ENCODE measurements at regions not wholly inside any gene's neighbourhood (a gene's known extent, or its start where the extent isn't known, plus 50 kb on each side); places are given as distances from the start of the nearest gene placed in this dataset.

- Histone ChIP-seq H3K4me3 (ENCODE audit: low read length in 3 of 3) (no peak overlapping the region), H3K9me3 (ENCODE audit: control insufficient read depth in 3 of 3, low read length in 3 of 3) (peaks cover 0 to 6% (median 2%) of the 10 kb centered on the region in 3 donors), H3K27ac (ENCODE audit: low read depth, low read length) (no peak overlapping the region), H3K36me3 (ENCODE audit: control insufficient read depth in 3 of 3, insufficient read depth in 3 of 3, low read length in 3 of 3) (no peaks in the 10 kb centered on the region), H3K27me3 (ENCODE audit: control insufficient read depth in 3 of 3, insufficient read depth in 3 of 3, low read length in 3 of 3) (peaks cover 7 to 22% (median 15%) of the 10 kb centered on the region in 3 donors), H3K9ac (ENCODE audit: low read depth in 1 of 3, low read length in 3 of 3) (no peak overlapping the region), H3K4me1 (ENCODE audit: control insufficient read depth in 3 of 3, insufficient read depth in 3 of 3, low read length in 3 of 3) (peaks cover 12 to 21% (median 13%) of the 10 kb centered on the region in 3 donors)
These were observed 92.1 kb downstream of the FOXL3 start for GRCh38 chr7:382043-382400.

GRCh38 chr7:386385-386784 lies 96.4 kb downstream of the FOXL3 start:
- Histone ChIP-seq H3K27me3 (ENCODE audit: control insufficient read depth in 3 of 3, insufficient read depth in 3 of 3, low read length in 3 of 3) (peaks cover 0 to 15% (median 12%) of the 10 kb centered on the region in 3 donors), H3K9me3 (ENCODE audit: control insufficient read depth in 3 of 3, low read length in 3 of 3) (peaks cover 0 to 6% (median 2%) of the 10 kb centered on the region in 3 donors), H3K36me3 (ENCODE audit: control insufficient read depth in 3 of 3, insufficient read depth in 3 of 3, low read length in 3 of 3) (no peaks in the 10 kb centered on the region), H3K4me3 (ENCODE audit: low read length in 3 of 3) (no peak overlapping the region), H3K9ac (ENCODE audit: low read depth in 1 of 3, low read length in 3 of 3) (no peak overlapping the region), H3K27ac (ENCODE audit: low read depth, low read length) (no peak overlapping the region), H3K4me1 (ENCODE audit: control insufficient read depth in 3 of 3, insufficient read depth in 3 of 3, low read length in 3 of 3) (no peaks in the 10 kb centered on the region)

- Histone ChIP-seq H3K27ac (ENCODE audit: low read depth, low read length) (no peak overlapping the region), H3K27me3 (ENCODE audit: control insufficient read depth in 3 of 3, insufficient read depth in 3 of 3, low read length in 3 of 3) (peaks cover 0 to 15% (median 11%) of the 10 kb centered on the region in 3 donors), H3K4me3 (ENCODE audit: low read length in 3 of 3) (no peak overlapping the region), H3K36me3 (ENCODE audit: control insufficient read depth in 3 of 3, insufficient read depth in 3 of 3, low read length in 3 of 3) (no peaks in the 10 kb centered on the region), H3K9me3 (ENCODE audit: control insufficient read depth in 3 of 3, low read length in 3 of 3) (peaks cover 0 to 6% (median 2%) of the 10 kb centered on the region in 3 donors), H3K9ac (ENCODE audit: low read depth in 1 of 3, low read length in 3 of 3) (no peak overlapping the region), H3K4me1 (ENCODE audit: control insufficient read depth in 3 of 3, insufficient read depth in 3 of 3, low read length in 3 of 3) (no peaks in the 10 kb centered on the region)
These were observed 97.4 kb downstream of the FOXL3 start for GRCh38 chr7:387132-388022.

- no peak overlapping the region for H3K27ac ChIP-seq (ENCODE audit: low read depth, low read length)
- H3K27me3 ChIP-seq (ENCODE audit: control insufficient read depth in 3 of 3, insufficient read depth in 3 of 3, low read length in 3 of 3) = peaks cover 0 to 15% (median 11%) of the 10 kb centered on the region in 3 donors
- H3K4me3 ChIP-seq (ENCODE audit: low read length in 3 of 3) = no peak overlapping the region
- no peak overlapping the region for H3K9ac ChIP-seq (ENCODE audit: low read depth in 1 of 3, low read length in 3 of 3)
- H3K9me3 ChIP-seq (ENCODE audit: control insufficient read depth in 3 of 3, low read length in 3 of 3) = peaks cover 0 to 6% (median 2%) of the 10 kb centered on the region in 3 donors
- H3K36me3 ChIP-seq (ENCODE audit: control insufficient read depth in 3 of 3, insufficient read depth in 3 of 3, low read length in 3 of 3) = no peaks in the 10 kb centered on the region
- H3K4me1 ChIP-seq (ENCODE audit: control insufficient read depth in 3 of 3, insufficient read depth in 3 of 3, low read length in 3 of 3) = no peaks in the 10 kb centered on the region
These were observed 98.3 kb downstream of the FOXL3 start for GRCh38 chr7:388023-388960.

GRCh38 chr7:388961-389701 lies 99.2 kb downstream of the FOXL3 start:
- Histone ChIP-seq H3K27me3 (ENCODE audit: control insufficient read depth in 3 of 3, insufficient read depth in 3 of 3, low read length in 3 of 3) (peaks cover 0 to 15% (median 11%) of the 10 kb centered on the region in 3 donors), H3K4me1 (ENCODE audit: control insufficient read depth in 3 of 3, insufficient read depth in 3 of 3, low read length in 3 of 3) (no peaks in the 10 kb centered on the region), H3K27ac (ENCODE audit: low read depth, low read length) (no peak overlapping the region), H3K9ac (ENCODE audit: low read depth in 1 of 3, low read length in 3 of 3) (no peak overlapping the region), H3K36me3 (ENCODE audit: control insufficient read depth in 3 of 3, insufficient read depth in 3 of 3, low read length in 3 of 3) (no peaks in the 10 kb centered on the region), H3K4me3 (ENCODE audit: low read length in 3 of 3) (no peak overlapping the region), H3K9me3 (ENCODE audit: control insufficient read depth in 3 of 3, low read length in 3 of 3) (peaks cover 0 to 5% (median 2%) of the 10 kb centered on the region in 3 donors)

GRCh38 chr7:389911-390601 lies 100.1 kb downstream of the FOXL3 start:
- no peaks in the 10 kb centered on the region for H3K9me3 ChIP-seq (ENCODE audit: control insufficient read depth in 3 of 3, low read length in 3 of 3)
- no peak overlapping the region for H3K4me3 ChIP-seq (ENCODE audit: low read length in 3 of 3)
- H3K36me3 ChIP-seq (ENCODE audit: control insufficient read depth in 3 of 3, insufficient read depth in 3 of 3, low read length in 3 of 3) = no peaks in the 10 kb centered on the region
- H3K27me3 ChIP-seq (ENCODE audit: control insufficient read depth in 3 of 3, insufficient read depth in 3 of 3, low read length in 3 of 3) = peaks cover 0 to 15% (median 11%) of the 10 kb centered on the region in 3 donors
- no peaks in the 10 kb centered on the region for H3K4me1 ChIP-seq (ENCODE audit: control insufficient read depth in 3 of 3, insufficient read depth in 3 of 3, low read length in 3 of 3)
- no peak overlapping the region for H3K27ac ChIP-seq (ENCODE audit: low read depth, low read length)
- H3K9ac ChIP-seq (ENCODE audit: low read depth in 1 of 3, low read length in 3 of 3) = no peak overlapping the region

GRCh38 chr7:390761-391410 lies 100.9 kb downstream of the FOXL3 start:
- Histone ChIP-seq H3K9me3 (ENCODE audit: control insufficient read depth in 3 of 3, low read length in 3 of 3) (no peaks in the 10 kb centered on the region), H3K27ac (ENCODE audit: low read depth, low read length) (no peak overlapping the region)

GRCh38 chr7:391411-391951 lies 101.5 kb downstream of the FOXL3 start:
- Histone ChIP-seq H3K4me1 (ENCODE audit: control insufficient read depth in 3 of 3, insufficient read depth in 3 of 3, low read length in 3 of 3) (no peaks in the 10 kb centered on the region), H3K27ac (ENCODE audit: low read depth, low read length) (no peak overlapping the region), H3K9ac (ENCODE audit: low read depth in 1 of 3, low read length in 3 of 3) (no peak overlapping the region), H3K36me3 (ENCODE audit: control insufficient read depth in 3 of 3, insufficient read depth in 3 of 3, low read length in 3 of 3) (no peaks in the 10 kb centered on the region), H3K4me3 (ENCODE audit: low read length in 3 of 3) (no peak overlapping the region), H3K27me3 (ENCODE audit: control insufficient read depth in 3 of 3, insufficient read depth in 3 of 3, low read length in 3 of 3) (peaks cover 0 to 15% (median 11%) of the 10 kb centered on the region in 3 donors), H3K9me3 (ENCODE audit: control insufficient read depth in 3 of 3, low read length in 3 of 3) (no peaks in the 10 kb centered on the region)

More at GRCh38 chr7:390761-391410, 100.9 kb downstream of the FOXL3 start:
- H3K4me3 ChIP-seq (ENCODE audit: low read length in 3 of 3) = no peak overlapping the region
- no peaks in the 10 kb centered on the region for H3K36me3 ChIP-seq (ENCODE audit: control insufficient read depth in 3 of 3, insufficient read depth in 3 of 3, low read length in 3 of 3)
- H3K9ac ChIP-seq (ENCODE audit: low read depth in 1 of 3, low read length in 3 of 3) = no peak overlapping the region
- H3K4me1 ChIP-seq (ENCODE audit: control insufficient read depth in 3 of 3, insufficient read depth in 3 of 3, low read length in 3 of 3) = no peaks in the 10 kb centered on the region
- peaks cover 0 to 15% (median 11%) of the 10 kb centered on the region in 3 donors for H3K27me3 ChIP-seq (ENCODE audit: control insufficient read depth in 3 of 3, insufficient read depth in 3 of 3, low read length in 3 of 3)

Measured in skeletal muscle tissue (tissue), 3 donors.